Kidney epithelial cell (primary cell): ENCODE measurements at regions not wholly inside any gene's neighbourhood (a gene's known extent, or its start where the extent isn't known, plus 50 kb on each side); places are given as distances from the start of the nearest gene placed in this dataset.

Experiments used
- DNase-seq: peaks from one replicate; pipeline ENCODE4 v3.0.0-alpha.2; 2010; ENCODE audit warnings: low read depth
- H3K27me3 ChIP-seq: 2 replicates; pipeline ENCODE4 v1.6.0; 2011; ENCODE audit warnings: low read length; ENCODE audit not compliant: control insufficient read depth, insufficient read depth
- H3K36me3 ChIP-seq: 2 replicates; pipeline ENCODE4 v1.5.1; 2011; ENCODE audit warnings: low read length; ENCODE audit not compliant: control insufficient read depth, insufficient read depth
- H3K4me3 ChIP-seq: 2 replicates; pipeline ENCODE4 v1.5.1; 2011; ENCODE audit warnings: low read depth, mild to moderate bottlenecking, control low read depth, low read length
- TF ChIP-seq, protein P1 (sequence below): IDR thresholded peaks from 2 replicates; pipeline ENCODE4 v1.5.1; 2011; ENCODE audit warnings: mild to moderate bottlenecking, moderate library complexity, low read length, control low read depth, inconsistent platforms; ENCODE audit not compliant: insufficient read depth, poor library complexity, severe bottlenecking

DNA sequence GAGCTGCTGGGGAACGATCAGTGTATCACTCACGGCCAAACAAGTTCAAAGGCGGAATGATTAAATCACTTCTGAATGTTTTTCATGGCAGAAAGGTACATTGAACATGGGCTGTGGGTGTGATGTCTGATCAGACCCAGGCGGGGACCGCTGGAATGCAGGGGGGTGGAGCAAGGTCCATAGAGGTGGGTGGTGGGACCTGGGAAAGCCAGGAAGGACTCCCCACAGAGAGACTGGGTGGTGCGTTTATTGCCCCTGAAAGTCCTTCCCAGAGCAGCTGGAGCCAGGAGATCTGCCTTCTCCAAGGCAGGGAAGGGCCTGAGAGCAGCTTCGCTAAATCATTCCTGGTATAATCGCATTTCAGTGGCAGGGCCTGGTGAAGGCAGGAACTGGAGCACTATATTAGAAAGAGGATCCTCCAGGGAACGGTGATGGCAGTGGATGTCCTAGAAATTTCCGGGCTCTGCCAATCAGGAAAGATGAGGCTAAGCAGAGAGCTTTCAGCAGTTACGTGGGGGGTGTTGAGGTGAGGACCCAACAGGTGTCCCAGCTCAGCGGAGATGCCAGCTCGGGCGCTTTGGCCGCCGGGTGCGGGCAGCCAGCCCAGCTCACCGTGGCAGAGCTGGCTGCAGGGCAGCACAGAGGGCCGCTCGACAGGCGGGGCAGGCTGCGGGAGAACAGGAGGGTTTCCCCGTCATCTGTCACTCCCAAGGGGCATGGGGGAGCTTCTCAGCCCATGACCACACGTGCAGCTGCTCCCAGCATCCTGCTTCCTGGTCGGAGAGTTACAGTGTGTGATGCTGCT, 271.7 kb downstream of the CTTN start:
- Histone ChIP-seq H3K36me3 (no peaks in the 10 kb centered on the region), H3K4me3 (no peak overlapping the region), H3K27me3 (no peaks in the 10 kb centered on the region)
- DNase-seq, result no peak
- TF ChIP-seq, protein P1, sequence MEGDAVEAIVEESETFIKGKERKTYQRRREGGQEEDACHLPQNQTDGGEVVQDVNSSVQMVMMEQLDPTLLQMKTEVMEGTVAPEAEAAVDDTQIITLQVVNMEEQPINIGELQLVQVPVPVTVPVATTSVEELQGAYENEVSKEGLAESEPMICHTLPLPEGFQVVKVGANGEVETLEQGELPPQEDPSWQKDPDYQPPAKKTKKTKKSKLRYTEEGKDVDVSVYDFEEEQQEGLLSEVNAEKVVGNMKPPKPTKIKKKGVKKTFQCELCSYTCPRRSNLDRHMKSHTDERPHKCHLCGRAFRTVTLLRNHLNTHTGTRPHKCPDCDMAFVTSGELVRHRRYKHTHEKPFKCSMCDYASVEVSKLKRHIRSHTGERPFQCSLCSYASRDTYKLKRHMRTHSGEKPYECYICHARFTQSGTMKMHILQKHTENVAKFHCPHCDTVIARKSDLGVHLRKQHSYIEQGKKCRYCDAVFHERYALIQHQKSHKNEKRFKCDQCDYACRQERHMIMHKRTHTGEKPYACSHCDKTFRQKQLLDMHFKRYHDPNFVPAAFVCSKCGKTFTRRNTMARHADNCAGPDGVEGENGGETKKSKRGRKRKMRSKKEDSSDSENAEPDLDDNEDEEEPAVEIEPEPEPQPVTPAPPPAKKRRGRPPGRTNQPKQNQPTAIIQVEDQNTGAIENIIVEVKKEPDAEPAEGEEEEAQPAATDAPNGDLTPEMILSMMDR, result no peak

DNA sequence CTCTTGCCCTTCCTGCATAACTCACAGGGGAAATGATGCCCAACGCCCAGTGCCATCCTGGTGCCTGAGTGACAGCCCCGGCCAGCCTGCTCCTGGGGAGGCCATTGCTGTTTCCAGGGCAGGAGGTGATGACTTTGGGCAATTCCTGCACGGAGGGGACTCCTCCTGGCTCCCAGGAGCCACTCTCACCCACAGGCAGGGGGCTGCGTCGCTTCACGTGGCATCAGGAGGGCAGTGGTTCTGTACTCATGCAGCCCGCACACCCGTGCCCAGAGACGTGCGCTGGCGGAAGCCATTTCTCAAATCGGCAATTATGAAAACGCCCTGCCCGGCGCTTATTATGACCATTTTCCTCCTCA, 272.3 kb downstream of the CTTN start:
- Histone ChIP-seq H3K36me3 (no peaks in the 10 kb centered on the region), H3K27me3 (no peaks in the 10 kb centered on the region), H3K4me3 (no peak overlapping the region)
- DNase-seq, result no peak
- TF ChIP-seq, protein P1, result no peak

DNA sequence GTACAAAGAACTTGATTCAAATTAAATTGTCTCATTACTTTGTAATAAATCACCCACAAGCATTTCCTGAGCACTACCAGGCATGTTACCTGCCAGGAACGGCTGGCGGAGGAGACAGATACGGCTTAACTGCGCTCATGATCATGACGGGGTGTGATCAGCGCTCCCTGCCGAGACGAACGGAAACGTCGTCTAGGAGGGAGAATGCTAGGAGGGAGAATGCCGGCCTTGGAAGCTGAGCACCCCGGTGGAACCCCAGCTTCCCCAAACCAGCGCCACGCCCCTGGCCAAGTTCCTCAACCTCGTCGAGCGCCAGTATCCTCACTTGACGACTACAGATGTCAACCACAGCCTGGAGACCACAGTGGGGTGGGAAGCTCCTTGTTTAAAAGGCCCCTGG, 272.8 kb downstream of the CTTN start:
- Histone ChIP-seq H3K36me3 (no peaks in the 10 kb centered on the region), H3K27me3 (no peaks in the 10 kb centered on the region), H3K4me3 (no peak overlapping the region)
- no peak for DNase-seq
- TF ChIP-seq, protein P1, result no peak

DNA sequence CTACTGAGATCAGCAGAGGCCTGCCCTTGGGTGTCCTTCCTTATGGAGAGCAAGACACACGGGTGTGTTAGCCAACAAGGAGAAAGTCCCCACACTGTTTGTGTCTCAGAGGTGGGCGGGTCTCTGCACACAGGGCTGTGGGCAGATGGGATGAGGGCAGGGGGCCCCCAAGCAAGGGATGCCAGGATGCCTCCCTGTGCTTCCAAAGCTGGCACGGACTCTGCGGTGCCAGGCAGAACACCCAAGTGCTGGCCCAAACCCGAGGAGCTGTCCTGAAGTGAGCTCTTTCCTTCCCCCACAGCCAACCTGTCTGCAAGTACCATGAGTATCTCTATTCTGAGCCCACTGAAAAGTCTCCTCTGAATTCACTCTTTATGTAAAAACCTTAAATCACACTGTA, 273.3 kb downstream of the CTTN start:
- Histone ChIP-seq H3K4me3 (no peak overlapping the region), H3K27me3 (no peaks in the 10 kb centered on the region), H3K36me3 (no peaks in the 10 kb centered on the region)
- TF ChIP-seq, protein P1, result no peak
- DNase-seq, result no peak

DNA sequence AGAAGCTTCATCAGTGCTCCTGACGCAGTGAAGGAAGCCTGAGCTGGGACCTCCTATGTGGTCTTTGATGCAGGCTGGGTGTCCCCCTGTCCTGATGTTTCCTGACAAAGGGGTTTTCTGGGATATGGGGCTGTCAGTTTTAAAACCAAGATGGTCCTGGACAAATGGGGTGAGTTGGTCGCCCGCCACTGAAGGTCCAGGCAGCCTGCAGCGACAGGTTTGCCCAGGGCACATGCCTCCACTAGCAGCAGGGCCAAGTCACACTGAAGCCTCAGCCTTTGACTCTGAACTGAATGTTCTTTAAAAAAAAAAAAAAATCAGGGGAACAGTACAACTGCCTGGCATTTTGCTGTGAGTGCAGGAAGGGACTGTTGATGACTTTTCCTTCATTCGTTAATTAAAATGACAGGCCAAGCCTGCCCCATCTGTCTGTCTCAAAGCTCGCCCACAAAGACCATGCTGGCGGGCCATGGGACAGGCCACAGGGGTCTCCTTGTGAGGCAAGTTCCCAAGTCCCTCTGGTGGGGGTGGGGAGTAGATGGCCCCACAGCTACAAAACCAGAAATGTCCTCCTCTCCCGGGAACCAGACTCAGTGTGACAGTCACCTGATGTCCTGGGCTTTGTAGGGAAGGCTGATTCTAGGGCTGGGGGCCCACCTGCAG, 274.8 kb downstream of the CTTN start:
- TF ChIP-seq, protein P1, result no peak
- no peaks in the 10 kb centered on the region for H3K27me3 ChIP-seq
- DNase-seq, result no peak

More for the DNA sequence above, 274.8 kb downstream of the CTTN start:
- H3K4me3 ChIP-seq, result no peak overlapping the region
- H3K36me3 ChIP-seq, result no peaks in the 10 kb centered on the region
